ENCODE measurements at regions not wholly inside any gene's neighbourhood (a gene's known extent, or its start where the extent isn't known, plus 50 kb on each side); places are given as distances from the start of the nearest gene placed in this dataset.

DNA sequence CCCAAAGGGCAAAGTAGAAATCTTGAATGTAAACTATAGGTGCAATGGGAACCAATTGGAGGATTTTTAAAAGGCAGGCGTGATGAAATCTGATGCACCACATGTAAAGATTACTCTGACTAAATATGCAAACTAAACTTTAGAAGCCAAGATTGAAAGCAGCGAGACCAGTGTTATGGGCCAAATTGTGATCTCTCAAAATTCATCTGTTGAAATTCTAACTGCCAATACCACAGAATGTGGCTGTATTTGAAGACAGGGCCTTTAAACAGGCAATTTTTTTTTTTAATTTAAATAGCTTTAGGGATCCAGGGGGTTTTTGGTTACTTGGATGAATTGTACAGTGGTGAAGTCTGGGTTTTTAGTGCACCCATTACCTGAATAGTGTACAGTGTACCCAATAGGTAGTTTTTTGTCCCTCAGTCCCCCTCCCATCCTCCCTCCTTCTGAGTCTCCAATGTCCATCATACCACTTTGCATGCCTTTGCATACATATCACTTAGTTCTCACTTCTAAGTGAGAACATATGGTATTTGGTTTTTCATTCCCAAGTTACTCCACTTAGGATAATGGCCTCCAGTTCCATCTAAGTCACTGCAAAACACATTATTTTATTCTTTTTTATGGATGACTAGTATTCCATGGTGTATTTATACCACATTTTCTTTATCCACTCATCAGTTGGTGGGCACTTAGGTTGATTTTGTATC lies 69.7 kb downstream of the DRD1 start:
- no peak for DNase-seq (ENCODE audit: insufficient read length)
- no peak for FAIRE-seq

DNA sequence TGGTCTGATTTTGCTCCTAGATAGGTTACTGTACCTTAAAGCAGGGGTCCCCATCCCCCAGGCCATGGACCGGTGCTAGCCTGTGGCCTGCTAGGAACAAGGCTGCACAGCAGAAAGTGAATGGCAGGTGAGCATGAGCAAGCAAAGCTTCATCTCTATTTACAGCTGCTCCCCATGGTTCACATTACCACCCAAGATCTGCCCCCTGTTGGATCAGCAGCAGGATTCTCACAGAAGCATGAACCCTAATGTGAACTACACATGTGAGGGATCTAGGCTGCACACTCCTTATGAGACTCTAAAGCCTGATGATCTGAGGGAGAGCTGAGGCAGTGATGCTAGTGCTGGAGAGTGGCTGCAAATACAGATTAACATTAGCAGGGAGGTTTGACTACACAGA lies 78.1 kb downstream of the DRD1 start:
- FAIRE-seq (no peak), DNase-seq (ENCODE audit: insufficient read length) (no peak)

More for the DNA sequence above, 69.7 kb downstream of the DRD1 start:
- no peak for TF ChIP-seq POLR2A (IDR thresholded peaks at IDR 0.05; ENCODE audit: low read depth, low read length)
- TF ChIP-seq TAF1 (IDR thresholded peaks at IDR 0.05; ENCODE audit: borderline replicate concordance, low read depth, low read length) = no peak
- no peak for TF ChIP-seq POLR2AphosphoS5 (IDR thresholded peaks at IDR 0.05; ENCODE audit: low read depth, low read length)

DNA sequence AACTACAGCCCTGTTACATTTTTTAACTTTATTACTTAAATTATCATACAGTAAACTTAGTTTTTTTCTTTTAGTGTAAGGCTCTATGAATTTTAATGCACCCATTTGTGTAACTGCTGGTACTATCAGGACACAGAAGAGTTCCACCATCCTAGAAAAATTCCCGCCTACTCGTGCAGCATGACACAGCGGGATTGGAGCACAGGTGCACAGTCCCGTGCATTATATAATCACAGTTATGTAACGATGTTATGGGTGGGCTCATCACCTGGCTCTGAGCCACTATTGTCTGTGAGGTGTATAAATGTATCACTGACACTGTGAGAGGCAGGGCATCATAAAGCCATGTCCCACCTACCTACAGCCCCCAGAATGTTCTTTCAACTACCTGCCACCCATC lies 80.7 kb downstream of the DRD1 start:
- TF ChIP-seq POLR2A (IDR thresholded peaks at IDR 0.05; ENCODE audit: low read depth, low read length) (no peak), POLR2AphosphoS5 (IDR thresholded peaks at IDR 0.05; ENCODE audit: low read depth, low read length) (no peak), TAF1 (IDR thresholded peaks at IDR 0.05; ENCODE audit: borderline replicate concordance, low read depth, low read length) (no peak)
- FAIRE-seq = no peak
- DNase-seq (ENCODE audit: insufficient read length) = no peak

More for the DNA sequence above, 78.1 kb downstream of the DRD1 start:
- TF ChIP-seq POLR2A (IDR thresholded peaks at IDR 0.05; ENCODE audit: low read depth, low read length) (no peak), POLR2AphosphoS5 (IDR thresholded peaks at IDR 0.05; ENCODE audit: low read depth, low read length) (no peak), TAF1 (IDR thresholded peaks at IDR 0.05; ENCODE audit: borderline replicate concordance, low read depth, low read length) (no peak)

DNA sequence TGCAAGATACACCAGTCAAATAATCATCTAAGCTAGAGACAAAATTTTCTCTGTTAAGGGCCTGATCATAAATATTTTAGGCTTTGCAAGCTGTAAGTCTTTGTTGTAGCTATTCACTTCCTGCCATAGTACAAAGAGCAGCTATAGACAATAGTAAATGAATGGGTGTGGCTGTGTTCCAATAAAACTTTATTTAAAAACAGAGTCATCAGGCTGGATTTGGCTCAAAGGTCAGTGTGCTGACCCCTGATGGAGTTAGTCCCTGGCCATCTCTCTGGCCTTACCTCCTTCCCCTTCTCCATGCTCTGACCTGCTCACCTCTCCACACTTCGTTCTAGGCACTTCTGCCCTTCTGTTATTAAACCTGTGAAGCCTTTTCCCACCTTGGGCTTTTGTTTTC lies 86.0 kb downstream of the DRD1 start:
- FAIRE-seq (no peak), DNase-seq (ENCODE audit: insufficient read length) (no peak)
- TF ChIP-seq TAF1 (IDR thresholded peaks at IDR 0.05; ENCODE audit: borderline replicate concordance, low read depth, low read length) = no peak
- TF ChIP-seq POLR2A (IDR thresholded peaks at IDR 0.05; ENCODE audit: low read depth, low read length) = no peak
- no peak for TF ChIP-seq POLR2AphosphoS5 (IDR thresholded peaks at IDR 0.05; ENCODE audit: low read depth, low read length)

DNA sequence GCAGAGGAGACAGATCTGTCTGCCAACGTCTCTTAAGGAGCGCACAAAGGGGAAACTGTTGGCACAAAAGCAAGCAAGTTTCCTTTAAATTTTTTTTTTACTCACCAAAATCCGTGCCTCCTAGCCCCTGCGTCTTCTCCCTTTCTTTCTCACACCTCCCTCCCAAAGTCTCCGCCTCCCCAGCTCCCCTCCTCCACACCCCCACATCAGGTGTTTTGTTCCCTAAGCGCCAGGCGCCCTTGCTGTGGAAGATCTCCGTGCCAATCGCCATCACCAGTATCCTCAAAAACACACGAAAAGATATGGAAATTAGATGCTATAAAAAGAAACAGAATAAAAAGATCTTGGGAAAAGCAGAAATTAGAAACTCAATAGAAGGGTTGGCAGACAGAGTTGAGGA lies 87.6 kb downstream of the DRD1 start:
- no peak for DNase-seq (ENCODE audit: insufficient read length)
- no peak for FAIRE-seq
- TF ChIP-seq POLR2AphosphoS5 (IDR thresholded peaks at IDR 0.05; ENCODE audit: low read depth, low read length) (no peak), POLR2A (IDR thresholded peaks at IDR 0.05; ENCODE audit: low read depth, low read length) (no peak)

DNA sequence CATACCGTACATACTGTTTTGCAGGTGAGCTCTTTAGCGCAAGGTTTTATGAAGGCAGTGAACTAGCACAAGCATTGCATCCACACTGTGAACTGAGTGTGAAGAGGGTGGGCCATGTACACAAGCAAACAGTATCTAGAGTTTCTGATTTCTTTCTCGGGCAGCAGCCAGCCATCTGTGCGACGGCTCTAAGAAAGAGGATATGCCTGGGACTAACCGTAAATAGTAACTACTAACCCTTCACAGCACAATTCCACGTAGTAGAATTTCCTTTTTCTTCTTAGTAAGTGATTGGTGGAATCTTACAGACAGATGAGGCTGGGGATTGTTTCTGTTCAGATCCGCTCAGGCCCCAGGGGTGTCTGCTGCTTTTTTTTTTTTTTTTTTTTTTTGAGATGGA lies 89.0 kb downstream of the DRD1 start:
- DNase-seq (ENCODE audit: insufficient read length) (no peak), FAIRE-seq (no peak)
- TF ChIP-seq POLR2A (IDR thresholded peaks at IDR 0.05; ENCODE audit: low read depth, low read length) (no peak), TAF1 (IDR thresholded peaks at IDR 0.05; ENCODE audit: borderline replicate concordance, low read depth, low read length) (no peak), POLR2AphosphoS5 (IDR thresholded peaks at IDR 0.05; ENCODE audit: low read depth, low read length) (no peak)

DNA sequence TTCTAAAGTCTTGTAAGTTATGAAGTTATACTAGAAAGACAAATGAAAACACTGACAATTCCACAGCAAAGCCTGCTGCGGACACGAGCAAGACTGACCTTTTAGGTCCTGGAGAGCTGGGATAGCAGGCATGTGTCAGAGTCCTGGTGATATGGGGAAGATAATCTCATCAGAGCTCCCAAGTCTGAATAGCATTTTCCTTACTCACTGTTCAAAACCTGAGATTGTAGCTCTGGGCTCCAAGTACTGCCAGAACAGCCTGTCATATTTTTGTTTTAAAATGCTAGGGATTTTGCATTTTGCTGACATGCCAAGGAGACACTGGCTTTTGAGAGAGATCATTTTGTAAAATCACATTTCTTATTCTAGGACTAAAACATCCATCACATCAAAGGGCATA lies 90.1 kb downstream of the DRD1 start:
- DNase-seq (ENCODE audit: insufficient read length) (no peak), FAIRE-seq (no peak)
- no peak for TF ChIP-seq POLR2A (IDR thresholded peaks at IDR 0.05; ENCODE audit: low read depth, low read length)
- TF ChIP-seq POLR2AphosphoS5 (IDR thresholded peaks at IDR 0.05; ENCODE audit: low read depth, low read length) = no peak
- TF ChIP-seq TAF1 (IDR thresholded peaks at IDR 0.05; ENCODE audit: borderline replicate concordance, low read depth, low read length) = no peak

DNA sequence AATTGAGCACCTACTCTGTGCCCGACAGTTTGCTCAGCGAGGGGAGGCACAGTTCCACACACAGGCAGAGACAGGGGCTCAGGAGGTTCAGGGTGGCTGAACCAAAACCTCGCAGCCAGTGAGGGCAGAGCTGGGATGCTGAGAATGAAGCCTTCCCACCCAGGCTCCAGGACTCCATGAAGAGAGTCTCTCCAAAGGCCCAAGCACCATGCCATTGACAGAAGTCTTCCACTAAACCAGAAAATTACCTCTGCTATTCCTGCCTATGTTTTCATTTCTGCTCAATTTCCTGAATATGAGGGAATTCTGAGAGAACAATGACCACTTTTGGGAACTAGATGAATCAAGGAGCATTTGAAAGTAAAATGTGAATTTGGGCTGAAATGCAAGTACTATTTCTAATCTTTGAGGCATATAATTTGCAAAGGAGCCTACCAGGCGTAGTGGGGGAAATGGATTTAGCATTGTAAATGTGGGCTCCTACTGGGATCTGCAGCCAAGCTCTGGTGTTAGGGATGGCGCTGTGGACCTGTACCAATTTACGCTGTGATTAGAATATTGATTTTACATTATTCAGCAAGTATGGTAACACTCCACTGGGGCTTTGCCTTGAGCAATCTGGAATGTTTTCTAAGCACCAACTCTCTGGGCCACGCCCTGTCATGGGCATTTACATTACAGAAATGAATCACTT lies 91.9 kb downstream of the DRD1 start:
- FAIRE-seq (no peak), DNase-seq (ENCODE audit: insufficient read length) (no peak)
- TF ChIP-seq POLR2AphosphoS5 (IDR thresholded peaks at IDR 0.05; ENCODE audit: low read depth, low read length) (no peak), TAF1 (IDR thresholded peaks at IDR 0.05; ENCODE audit: borderline replicate concordance, low read depth, low read length) (no peak), POLR2A (IDR thresholded peaks at IDR 0.05; ENCODE audit: low read depth, low read length) (no peak)

DNA sequence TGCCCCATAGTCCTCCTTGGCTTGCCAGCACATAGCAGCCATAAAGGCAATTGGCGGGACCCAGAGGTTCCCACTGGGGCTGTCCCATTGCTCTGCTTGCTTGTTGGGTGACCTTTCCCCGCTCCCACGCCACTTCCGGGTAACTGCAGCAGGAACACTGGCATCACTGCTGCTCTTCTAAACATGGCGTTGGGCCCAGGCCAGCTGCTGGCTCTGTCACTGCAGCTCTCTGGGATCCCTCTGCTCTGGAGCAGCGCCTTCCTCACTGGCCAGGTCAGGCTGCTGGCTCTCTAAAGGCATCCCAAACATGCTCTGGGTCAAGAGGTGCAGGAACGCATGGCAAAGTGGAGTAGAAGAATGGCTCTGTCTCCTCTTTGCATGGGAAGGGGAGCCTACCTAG lies 92.9 kb downstream of the DRD1 start:
- FAIRE-seq = no peak
- no peak for TF ChIP-seq POLR2A (IDR thresholded peaks at IDR 0.05; ENCODE audit: low read depth, low read length)
- DNase-seq (ENCODE audit: insufficient read length) = no peak

DNA sequence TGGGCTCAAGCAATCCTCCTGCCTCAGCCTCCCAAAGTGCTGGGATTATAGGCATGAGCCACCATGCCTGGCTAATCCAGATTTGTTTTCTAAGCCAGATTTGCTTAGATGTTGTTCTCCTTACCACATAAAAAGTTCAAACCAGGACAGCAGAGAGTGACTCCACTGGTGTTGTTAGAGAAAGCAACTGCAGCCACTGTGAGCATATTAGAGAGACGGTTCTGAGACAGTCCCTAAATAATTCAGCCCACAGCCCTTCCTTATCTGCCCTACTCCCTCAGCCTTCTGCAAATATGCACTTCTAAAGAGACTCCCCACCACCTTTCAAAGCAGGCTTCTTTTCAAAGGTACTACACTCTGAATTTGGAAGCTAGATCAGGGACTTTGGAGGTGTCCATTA lies 96.1 kb downstream of the DRD1 start:
- FAIRE-seq (no peak), DNase-seq (ENCODE audit: insufficient read length) (no peak)
- TF ChIP-seq POLR2A (IDR thresholded peaks at IDR 0.05; ENCODE audit: low read depth, low read length) (no peak), POLR2AphosphoS5 (IDR thresholded peaks at IDR 0.05; ENCODE audit: low read depth, low read length) (no peak), TAF1 (IDR thresholded peaks at IDR 0.05; ENCODE audit: borderline replicate concordance, low read depth, low read length) (no peak)

DNA sequence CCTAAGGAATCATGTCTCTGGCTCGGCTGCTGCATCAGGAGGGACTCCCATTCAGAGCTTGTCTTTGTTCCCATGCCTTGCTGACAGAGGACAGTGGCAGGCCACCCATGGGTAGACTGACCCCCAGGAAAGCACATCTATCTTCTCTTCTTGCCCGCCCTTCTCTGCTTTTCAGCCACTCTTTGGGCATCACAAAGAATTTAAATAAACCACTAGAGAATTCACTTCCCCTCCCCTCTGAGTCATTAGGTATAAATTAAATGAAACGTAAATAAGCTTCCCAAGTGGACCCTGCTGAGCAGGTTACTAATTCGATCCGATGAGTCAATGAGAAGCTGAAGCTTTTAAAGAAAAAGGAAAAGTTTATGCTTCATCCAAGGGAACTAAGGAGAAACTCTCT lies 97.0 kb downstream of the DRD1 start:
- DNase-seq (ENCODE audit: insufficient read length) (no peak), FAIRE-seq (no peak)
- TF ChIP-seq TAF1 (IDR thresholded peaks at IDR 0.05; ENCODE audit: borderline replicate concordance, low read depth, low read length) = no peak
- TF ChIP-seq POLR2AphosphoS5 (IDR thresholded peaks at IDR 0.05; ENCODE audit: low read depth, low read length) = no peak
- no peak for TF ChIP-seq POLR2A (IDR thresholded peaks at IDR 0.05; ENCODE audit: low read depth, low read length)
